CD14-positive monocyte (primary cell): ENCODE measurements at regions not wholly inside any gene's neighbourhood (a gene's known extent, or its start where the extent isn't known, plus 50 kb on each side); places are given as distances from the start of the nearest gene placed in this dataset.

Source experiments
- DNase-seq, 3 donors: peaks; one replicate each; pipeline ENCODE4 v3.0.0-alpha.2; 2011 to 2022
- H2AFZ ChIP-seq: 2 replicates; pipeline ENCODE4 v1.6.0; 2012; ENCODE audit warnings: mild to moderate bottlenecking, low read depth, low read length, inconsistent platforms; ENCODE audit not compliant: insufficient read depth, poor library complexity, severe bottlenecking
- H3K27ac ChIP-seq, 2 donors: 1 replicate in 1 of 2; 2 replicates in 1 of 2; pipeline ENCODE4 v1.5.1; 2012 to 2013; ENCODE audit warnings: low read length in 2 of 2, control low read depth in 1 of 2, inconsistent platforms in 1 of 2, low read depth in 1 of 2, mild to moderate bottlenecking in 1 of 2
- H3K27me3 ChIP-seq, 2 donors: one replicate each; pipeline versions ENCODE4 v1.6.0 to v1.6.1; 2011 to 2013; ENCODE audit warnings: low read length in 2 of 2; ENCODE audit not compliant: control insufficient read depth in 2 of 2, insufficient read depth in 2 of 2
- H3K36me3 ChIP-seq, 2 donors: replicated peaks in 1 of 2; 1 replicate in 1 of 2; 2 replicates in 1 of 2; pipeline versions ENCODE4 v1.5.1 to v1.6.1; 2012 to 2013; ENCODE audit warnings: low read length in 2 of 2, control low read depth in 1 of 2, inconsistent platforms in 1 of 2, mild to moderate bottlenecking in 1 of 2; ENCODE audit not compliant: insufficient read depth in 2 of 2, control insufficient read depth in 1 of 2
- H3K4me1 ChIP-seq, 2 donors: 1 replicate in 1 of 2; 2 replicates in 1 of 2; pipeline versions ENCODE4 v1.5.1 to v1.6.1; 2012 to 2013; ENCODE audit warnings: low read length in 2 of 2, control low read depth in 1 of 2, inconsistent platforms in 1 of 2, mild to moderate bottlenecking in 1 of 2, moderate library complexity in 1 of 2; ENCODE audit not compliant: insufficient read depth in 2 of 2, control insufficient read depth in 1 of 2
- H3K4me2 ChIP-seq: replicated peaks from 2 replicates; pipeline ENCODE3; 2012; ENCODE audit warnings: low read length, moderate library complexity, mild to moderate bottlenecking; ENCODE audit not compliant: poor library complexity, severe bottlenecking; ENCODE audit errors: extremely low read depth
- H3K4me3 ChIP-seq, 3 experiments: fragments of 200-600 bp in 1 of 3; sonication (generic) in 1 of 3; replicated peaks in 1 of 3; 1 replicate in 2 of 3; 2 replicates in 1 of 3; pipeline ENCODE4 v1.5.1; 2011 to 2013; ENCODE audit warnings: low read length in 3 of 3, mild to moderate bottlenecking in 3 of 3, control low read depth in 2 of 3, low read depth in 2 of 3, inconsistent platforms in 1 of 3, moderate library complexity in 1 of 3
- H3K79me2 ChIP-seq: 2 replicates; pipeline ENCODE4 v1.6.0; 2012; ENCODE audit warnings: mild to moderate bottlenecking, control low read depth, inconsistent platforms, low read length, moderate library complexity; ENCODE audit not compliant: insufficient read depth
- H3K9ac ChIP-seq: 2 replicates; pipeline ENCODE4 v1.6.0; 2017; ENCODE audit warnings: low read length, mild to moderate bottlenecking; ENCODE audit not compliant: insufficient read depth, poor library complexity, severe bottlenecking
- H3K9me3 ChIP-seq, 2 donors: replicated peaks in 1 of 2; 1 replicate in 1 of 2; 2 replicates in 1 of 2; pipeline versions ENCODE4 v1.5.1 to v1.6.1; 2012 to 2013; ENCODE audit warnings: low read length in 2 of 2, control low read depth in 1 of 2; ENCODE audit not compliant: control insufficient read depth in 1 of 2, insufficient read depth in 1 of 2
- H4K20me1 ChIP-seq: 2 replicates; pipeline ENCODE4 v1.6.0; 2012; ENCODE audit warnings: mild to moderate bottlenecking, low read length, control low read depth, moderate library complexity; ENCODE audit not compliant: insufficient read depth
- H3K27ac Mint-ChIP-seq, 7 donors: one replicate each; pipeline ENCODE4 v1.8.0; 2020; ENCODE audit warnings: mild to moderate bottlenecking in 7 of 7, mixed read lengths in 7 of 7, moderate library complexity in 6 of 7, inconsistent platforms in 2 of 7
- H3K27me3 Mint-ChIP-seq, 3 donors: one replicate each; pipeline ENCODE4 v1.8.0; 2021 to 2022; ENCODE audit warnings: low read depth in 3 of 3, mild to moderate bottlenecking in 3 of 3, mixed read lengths in 3 of 3, moderate library complexity in 3 of 3, inconsistent platforms in 1 of 3
- H3K36me3 Mint-ChIP-seq, 2 donors: one replicate each; pipeline ENCODE4 v1.8.0; 2020; ENCODE audit warnings: mixed read lengths in 2 of 2, inconsistent platforms in 1 of 2, mild to moderate bottlenecking in 1 of 2
- H3K4me1 Mint-ChIP-seq: one replicate; pipeline ENCODE4 v1.8.0; 2020; ENCODE audit warnings: mild to moderate bottlenecking, mixed read lengths
- H3K4me3 Mint-ChIP-seq, 2 donors: one replicate each; pipeline ENCODE4 v1.8.0; 2020; ENCODE audit warnings: mild to moderate bottlenecking in 2 of 2, mixed read lengths in 2 of 2, moderate library complexity in 1 of 2
- H3K9me3 Mint-ChIP-seq, 7 donors: one replicate each; pipeline ENCODE4 v1.8.0; 2020 to 2022; ENCODE audit warnings: mixed read lengths in 7 of 7, mild to moderate bottlenecking in 6 of 7, moderate library complexity in 6 of 7, inconsistent platforms in 2 of 7
- whole genome bisulfite sequencing: methylation state at CpG from one replicate; pipeline ENCODE4 v1.1.5; 2013; ENCODE audit warnings: missing lambda C conversion rate; ENCODE audit not compliant: insufficient coverage; 5-methylcytosine and 5-hydroxymethylcytosine counted together
- intact Hi-C, 2 donors: fragments of 100-400 bp; cut with micrococcal nuclease; formaldehyde crosslinking; loops; one replicate each; pipeline versions ENCODE4 v1.15.0 to v1.15.1; 2023
- TF ChIP-seq, protein P1 (sequence below): fragments of 200-600 bp; IDR thresholded peaks from one replicate; pipeline ENCODE4 v1.8.0; 2022; ENCODE audit warnings: antibody characterized with exemption, mild to moderate bottlenecking

DNA sequence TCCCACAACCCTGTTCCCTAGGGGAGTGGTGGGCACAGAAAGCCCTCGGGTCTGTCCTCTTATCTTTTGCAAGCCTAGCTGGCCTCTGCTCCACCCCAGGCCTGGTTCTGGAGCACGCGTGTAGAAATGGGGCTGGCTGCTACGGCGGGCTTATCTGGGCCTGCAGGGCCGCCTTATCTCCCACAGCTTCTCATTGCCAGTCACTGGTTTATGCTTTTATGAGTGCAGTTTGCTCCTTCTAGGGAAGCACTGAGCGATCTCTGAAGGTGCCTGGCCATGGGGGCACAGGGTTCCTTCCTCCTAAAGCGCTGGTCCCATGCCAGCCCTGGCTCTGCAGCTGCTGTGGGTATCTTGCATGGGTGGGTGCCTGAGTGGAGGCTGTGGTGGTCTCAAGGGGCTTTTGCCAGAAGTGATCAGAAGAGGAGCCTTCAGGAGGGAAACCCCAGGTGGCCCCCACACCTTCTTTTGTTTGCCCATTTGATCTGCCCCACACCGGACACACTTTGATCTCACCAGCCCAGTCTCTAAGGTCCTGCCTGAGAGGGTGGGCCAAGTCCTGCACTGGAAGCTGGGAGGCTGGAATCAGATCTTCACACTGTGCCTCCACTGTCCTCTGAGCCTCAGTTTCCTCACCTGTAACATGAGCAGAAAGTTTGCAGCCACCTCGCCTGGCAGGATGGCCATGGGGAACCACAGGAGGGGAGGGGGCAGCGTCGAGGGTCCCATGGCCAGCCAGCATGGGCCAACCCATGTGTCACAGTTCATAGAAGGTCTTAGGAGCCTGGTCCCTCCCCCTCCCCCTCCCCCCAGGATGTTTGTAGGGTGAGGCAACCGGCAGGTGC is 86.6 kb upstream of the FGF3 start:
- H2AFZ ChIP-seq: no peak overlapping the region
- H3K27ac Mint-ChIP-seq: no peak overlapping the region
- H3K36me3 ChIP-seq: no peaks in the 10 kb centered on the region
- no peaks in the 10 kb centered on the region for H3K9me3 ChIP-seq
- no peak for DNase-seq
- no peaks in the 10 kb centered on the region for H3K4me1 ChIP-seq
- peaks cover 3 to 18% (median 14%) of the 10 kb centered on the region in 3 donors for H3K27me3 Mint-ChIP-seq
- H3K79me2 ChIP-seq: no peaks in the 10 kb centered on the region
- H3K9ac ChIP-seq: no peak overlapping the region
- no peaks in the 10 kb centered on the region for H3K27me3 ChIP-seq
- H3K4me1 Mint-ChIP-seq: no peaks in the 10 kb centered on the region
- intact Hi-C loops: no loop called here
- no peaks in the 10 kb centered on the region for H4K20me1 ChIP-seq
- no peaks in the 10 kb centered on the region for H3K36me3 Mint-ChIP-seq
- H3K4me2 ChIP-seq: no peak overlapping the region
- H3K4me3 ChIP-seq: no peak overlapping the region
- no peaks in the 10 kb centered on the region for H3K9me3 Mint-ChIP-seq
- no peak overlapping the region for H3K4me3 Mint-ChIP-seq
- H3K27ac ChIP-seq: no peak overlapping the region
- TF ChIP-seq, protein P1, sequence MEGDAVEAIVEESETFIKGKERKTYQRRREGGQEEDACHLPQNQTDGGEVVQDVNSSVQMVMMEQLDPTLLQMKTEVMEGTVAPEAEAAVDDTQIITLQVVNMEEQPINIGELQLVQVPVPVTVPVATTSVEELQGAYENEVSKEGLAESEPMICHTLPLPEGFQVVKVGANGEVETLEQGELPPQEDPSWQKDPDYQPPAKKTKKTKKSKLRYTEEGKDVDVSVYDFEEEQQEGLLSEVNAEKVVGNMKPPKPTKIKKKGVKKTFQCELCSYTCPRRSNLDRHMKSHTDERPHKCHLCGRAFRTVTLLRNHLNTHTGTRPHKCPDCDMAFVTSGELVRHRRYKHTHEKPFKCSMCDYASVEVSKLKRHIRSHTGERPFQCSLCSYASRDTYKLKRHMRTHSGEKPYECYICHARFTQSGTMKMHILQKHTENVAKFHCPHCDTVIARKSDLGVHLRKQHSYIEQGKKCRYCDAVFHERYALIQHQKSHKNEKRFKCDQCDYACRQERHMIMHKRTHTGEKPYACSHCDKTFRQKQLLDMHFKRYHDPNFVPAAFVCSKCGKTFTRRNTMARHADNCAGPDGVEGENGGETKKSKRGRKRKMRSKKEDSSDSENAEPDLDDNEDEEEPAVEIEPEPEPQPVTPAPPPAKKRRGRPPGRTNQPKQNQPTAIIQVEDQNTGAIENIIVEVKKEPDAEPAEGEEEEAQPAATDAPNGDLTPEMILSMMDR: no peak
- 29% methylated on average over 5 of the region's 13 CpGs for WGBS

DNA sequence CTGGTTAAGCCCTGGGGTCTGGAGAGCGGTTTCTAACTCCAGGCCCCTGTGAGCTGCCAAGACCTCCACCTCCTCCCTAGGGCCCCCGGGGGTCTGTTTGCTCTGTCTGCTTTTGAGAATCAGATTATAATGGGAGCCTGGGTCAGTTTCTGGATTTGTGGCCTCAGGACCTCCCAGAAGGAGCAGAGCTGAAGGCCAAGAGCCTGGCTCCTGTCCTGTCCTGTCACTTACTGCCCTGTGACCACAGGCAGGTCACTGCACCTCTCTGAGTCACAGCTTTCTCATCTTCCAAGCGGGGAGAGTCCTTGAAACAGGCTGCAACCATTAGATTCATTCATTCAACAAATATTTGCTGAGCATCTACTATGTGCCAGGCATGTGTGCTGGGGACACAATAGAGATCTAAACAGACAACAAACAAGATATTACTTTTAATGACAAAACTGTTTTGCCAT is 87.3 kb upstream of the FGF3 start:
- no peaks in the 10 kb centered on the region for H3K9me3 ChIP-seq
- Mint-ChIP-seq H3K27me3 (peaks cover 3 to 18% (median 14%) of the 10 kb centered on the region in 3 donors), H3K4me3 (no peak overlapping the region), H3K4me1 (no peaks in the 10 kb centered on the region), H3K36me3 (no peaks in the 10 kb centered on the region), H3K27ac (no peak overlapping the region), H3K9me3 (no peaks in the 10 kb centered on the region)
- no peak overlapping the region for H3K4me2 ChIP-seq
- no peaks in the 10 kb centered on the region for H3K27me3 ChIP-seq
- no peaks in the 10 kb centered on the region for H3K79me2 ChIP-seq
- no peaks in the 10 kb centered on the region for H4K20me1 ChIP-seq
- H2AFZ ChIP-seq: no peak overlapping the region
- H3K4me3 ChIP-seq: no peak overlapping the region
- H3K9ac ChIP-seq: no peak overlapping the region
- intact Hi-C loops: no loop called here
- no peak overlapping the region for H3K27ac ChIP-seq
- no peaks in the 10 kb centered on the region for H3K36me3 ChIP-seq
- WGBS: 80% methylated on average over 1 of the region's 3 CpGs
- TF ChIP-seq, protein P1: no peak
- DNase-seq: no peak
- no peaks in the 10 kb centered on the region for H3K4me1 ChIP-seq
